SU-DHL-6 (cell line): ENCODE measurements at regions not wholly inside any gene's neighbourhood (a gene's known extent, or its start where the extent isn't known, plus 50 kb on each side); places are given as distances from the start of the nearest gene placed in this dataset.

Experiments used
- EZH2phosphoT487 ChIP-seq: fragments of 200-600 bp; sonication (generic), shearing (Covaris generic); conservative IDR thresholded peaks from 2 replicates; pipeline ENCODE4 v1.6.1; 2018; ENCODE audit warnings: mild to moderate bottlenecking, antibody characterized with exemption, low read length, moderate library complexity, mixed read lengths
- TF ChIP-seq, protein P1 (sequence below): fragments of 200-600 bp; sonication (generic); IDR thresholded peaks from one replicate; pipeline ENCODE4 v1.5.1; 2017; ENCODE audit warnings: antibody characterized with exemption, mild to moderate bottlenecking, low read length, moderate library complexity; ENCODE audit not compliant: insufficient read depth, poor library complexity, severe bottlenecking

DNA sequence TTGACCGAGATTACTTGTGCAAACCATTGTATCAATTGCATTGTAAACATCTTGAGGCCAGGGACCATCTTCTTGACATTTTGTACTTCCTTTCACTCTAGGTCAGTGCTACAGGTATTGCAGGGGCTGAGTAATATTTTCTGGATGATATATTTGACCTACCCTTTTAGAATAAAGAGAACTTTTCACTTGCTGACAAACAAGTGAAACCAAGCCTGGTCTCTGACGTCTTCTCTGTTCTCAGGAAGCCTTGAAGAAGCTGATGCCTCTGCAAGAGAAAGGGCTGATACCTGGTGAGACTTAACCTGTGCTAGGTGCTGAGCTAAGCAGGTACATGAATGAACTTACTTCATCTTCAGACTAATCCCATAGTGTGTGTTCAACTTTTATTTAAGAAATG, 60.5 kb upstream of the GGTLC1 start:
- TF ChIP-seq, protein P1, sequence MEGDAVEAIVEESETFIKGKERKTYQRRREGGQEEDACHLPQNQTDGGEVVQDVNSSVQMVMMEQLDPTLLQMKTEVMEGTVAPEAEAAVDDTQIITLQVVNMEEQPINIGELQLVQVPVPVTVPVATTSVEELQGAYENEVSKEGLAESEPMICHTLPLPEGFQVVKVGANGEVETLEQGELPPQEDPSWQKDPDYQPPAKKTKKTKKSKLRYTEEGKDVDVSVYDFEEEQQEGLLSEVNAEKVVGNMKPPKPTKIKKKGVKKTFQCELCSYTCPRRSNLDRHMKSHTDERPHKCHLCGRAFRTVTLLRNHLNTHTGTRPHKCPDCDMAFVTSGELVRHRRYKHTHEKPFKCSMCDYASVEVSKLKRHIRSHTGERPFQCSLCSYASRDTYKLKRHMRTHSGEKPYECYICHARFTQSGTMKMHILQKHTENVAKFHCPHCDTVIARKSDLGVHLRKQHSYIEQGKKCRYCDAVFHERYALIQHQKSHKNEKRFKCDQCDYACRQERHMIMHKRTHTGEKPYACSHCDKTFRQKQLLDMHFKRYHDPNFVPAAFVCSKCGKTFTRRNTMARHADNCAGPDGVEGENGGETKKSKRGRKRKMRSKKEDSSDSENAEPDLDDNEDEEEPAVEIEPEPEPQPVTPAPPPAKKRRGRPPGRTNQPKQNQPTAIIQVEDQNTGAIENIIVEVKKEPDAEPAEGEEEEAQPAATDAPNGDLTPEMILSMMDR, result no peak
- no peak for TF ChIP-seq EZH2phosphoT487
